ENCODE measurements at regions not wholly inside any gene's neighbourhood (a gene's known extent, or its start where the extent isn't known, plus 50 kb on each side); places are given as distances from the start of the nearest gene placed in this dataset.

- H3K27me3 Mint-ChIP-seq = peaks cover 13 to 18% of the 10 kb centered on the region in 2 donors
- no peaks in the 10 kb centered on the region for H3K4me1 ChIP-seq (ENCODE audit: control insufficient read depth in 1 of 2, extremely low read depth in 1 of 2, insufficient read depth in 2 of 2, low read length in 2 of 2)
- H3K36me3 ChIP-seq (ENCODE audit: control insufficient read depth in 2 of 2, extremely low read depth in 1 of 2, insufficient read depth in 1 of 2, low read length in 1 of 2) = no peaks in the 10 kb centered on the region
- no peaks in the 10 kb centered on the region for H3K9me3 Mint-ChIP-seq
- H3K4me3 ChIP-seq (ENCODE audit: control insufficient read depth in 1 of 2, extremely low read depth in 1 of 2, low read length in 1 of 2) = no peak overlapping the region
- H3K27ac ChIP-seq (ENCODE audit: low read length) = no peak overlapping the region
- no peak for ATAC-seq (replicated peaks in 1 of 4)
- no peaks in the 10 kb centered on the region for H3K9me3 ChIP-seq
- H3K4me3 Mint-ChIP-seq = no peak overlapping the region
- no peak overlapping the region for H3K27ac Mint-ChIP-seq
- ChIA-PET POLR2A (no interaction called here), CTCF (no interaction called here)
- H3K36me3 Mint-ChIP-seq = no peaks in the 10 kb centered on the region
- no peak for DNase-seq
- no CpG with 5 or more reads among the region's 5 CpGs for WGBS (ENCODE audit: insufficient coverage)
- H3K4me1 Mint-ChIP-seq = no peaks in the 10 kb centered on the region
- no peaks in the 10 kb centered on the region for H3K27me3 ChIP-seq (replicated peaks in 1 of 2; ENCODE audit: control insufficient read depth in 2 of 2, extremely low read depth in 1 of 2, insufficient read depth in 2 of 2, low read length in 1 of 2)
Measured at GRCh38 chr21:34272321-34272720, 91.5 kb upstream of the KCNE2 start.

DNA sequence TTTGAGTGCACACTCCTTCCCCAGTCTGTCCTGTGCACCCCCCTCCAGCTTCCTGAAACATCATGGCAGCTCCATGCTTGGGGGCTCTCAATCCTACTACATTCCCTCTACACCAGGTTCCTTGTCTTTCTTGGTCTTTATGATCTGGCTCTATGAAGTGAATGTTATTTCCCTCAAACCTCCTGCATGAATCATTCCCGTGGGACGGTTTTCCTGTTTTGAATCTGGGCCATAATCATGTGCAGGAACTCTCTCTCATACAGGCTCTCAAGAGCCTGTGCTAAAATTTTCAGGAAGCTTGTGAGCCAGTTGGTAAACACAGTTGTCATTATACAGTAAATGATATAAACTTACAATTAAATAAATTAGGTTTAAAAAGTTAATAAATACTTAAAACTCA is 89.8 kb upstream of the KCNE2 start:
- H3K27ac Mint-ChIP-seq = no peak overlapping the region
- no peak overlapping the region for H3K4me3 Mint-ChIP-seq
- ChIA-PET POLR2A (no interaction called here), CTCF (no interaction called here)
- H3K9me3 ChIP-seq = no peaks in the 10 kb centered on the region
- peaks cover 14 to 16% of the 10 kb centered on the region in 2 donors for H3K27me3 Mint-ChIP-seq
- no peaks in the 10 kb centered on the region for H3K27me3 ChIP-seq (replicated peaks in 1 of 2; ENCODE audit: control insufficient read depth in 2 of 2, extremely low read depth in 1 of 2, insufficient read depth in 2 of 2, low read length in 1 of 2)
- no peaks in the 10 kb centered on the region for H3K4me1 Mint-ChIP-seq
- WGBS (ENCODE audit: insufficient coverage) = no CpG with 5 or more reads among the region's 2 CpGs
- no peaks in the 10 kb centered on the region for H3K9me3 Mint-ChIP-seq
- no peaks in the 10 kb centered on the region for H3K36me3 Mint-ChIP-seq
- H3K4me3 ChIP-seq (ENCODE audit: control insufficient read depth in 1 of 2, extremely low read depth in 1 of 2, low read length in 1 of 2) = no peak overlapping the region
- H3K27ac ChIP-seq (ENCODE audit: low read length) = no peak overlapping the region
- no peak for DNase-seq
- ATAC-seq (replicated peaks in 1 of 4) = no peak
- H3K4me1 ChIP-seq (ENCODE audit: control insufficient read depth in 1 of 2, extremely low read depth in 1 of 2, insufficient read depth in 2 of 2, low read length in 2 of 2) = no peaks in the 10 kb centered on the region
- no peaks in the 10 kb centered on the region for H3K36me3 ChIP-seq (ENCODE audit: control insufficient read depth in 2 of 2, extremely low read depth in 1 of 2, insufficient read depth in 1 of 2, low read length in 1 of 2)

GRCh38 chr21:34276711-34277425 is 86.9 kb upstream of the KCNE2 start:
- DNase-seq (no peak), ATAC-seq (replicated peaks in 1 of 4) (no peak)
- Mint-ChIP-seq H3K27me3 (peaks cover 11 to 12% of the 10 kb centered on the region in 2 donors), H3K4me3 (no peak overlapping the region), H3K27ac (no peak overlapping the region), H3K36me3 (no peaks in the 10 kb centered on the region), H3K4me1 (no peaks in the 10 kb centered on the region), H3K9me3 (no peaks in the 10 kb centered on the region)
- WGBS (ENCODE audit: insufficient coverage) = no CpG with 5 or more reads among the region's 5 CpGs
- no peaks in the 10 kb centered on the region for H3K27me3 ChIP-seq (replicated peaks in 1 of 2; ENCODE audit: control insufficient read depth in 2 of 2, extremely low read depth in 1 of 2, insufficient read depth in 2 of 2, low read length in 1 of 2)
- CTCF ChIA-PET = interaction anchor here in 1 of 2 donors (0.6 kb wide), 1 partner anchor 338 kb away, joined by 3 read pairs; no protein-coding TSS in a partner anchor
- POLR2A ChIA-PET = no interaction called here
- H3K27ac ChIP-seq (ENCODE audit: low read length) = no peak overlapping the region
- no peaks in the 10 kb centered on the region for H3K9me3 ChIP-seq
- no peak overlapping the region for H3K4me3 ChIP-seq (ENCODE audit: control insufficient read depth in 1 of 2, extremely low read depth in 1 of 2, low read length in 1 of 2)
- H3K36me3 ChIP-seq (ENCODE audit: control insufficient read depth in 2 of 2, extremely low read depth in 1 of 2, insufficient read depth in 1 of 2, low read length in 1 of 2) = no peaks in the 10 kb centered on the region
- no peaks in the 10 kb centered on the region for H3K4me1 ChIP-seq (ENCODE audit: control insufficient read depth in 1 of 2, extremely low read depth in 1 of 2, insufficient read depth in 2 of 2, low read length in 2 of 2)

DNA sequence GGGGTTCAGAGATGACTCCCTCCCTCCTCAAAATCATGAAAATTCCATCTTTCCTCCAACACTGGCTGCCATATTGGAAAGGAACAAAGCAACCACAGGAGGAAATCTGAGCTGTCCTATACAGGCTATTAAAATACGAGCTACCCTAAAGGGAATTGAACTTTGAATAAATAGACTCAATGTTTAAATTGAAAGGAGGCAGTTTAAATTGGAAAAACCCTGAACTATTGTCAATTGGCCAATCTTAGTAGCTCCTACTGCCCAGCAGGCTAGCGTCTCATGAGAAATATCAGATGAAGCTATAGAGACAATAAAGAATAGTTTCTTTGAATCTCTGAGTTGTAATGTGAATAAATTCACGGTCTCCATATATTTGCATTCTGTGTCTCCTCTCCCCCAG is 85.4 kb upstream of the KCNE2 start:
- Mint-ChIP-seq H3K4me1 (no peaks in the 10 kb centered on the region), H3K9me3 (no peaks in the 10 kb centered on the region), H3K4me3 (no peak overlapping the region), H3K36me3 (no peaks in the 10 kb centered on the region), H3K27ac (no peak overlapping the region), H3K27me3 (peaks cover 11% of the 10 kb centered on the region in 2 donors)
- no peak overlapping the region for H3K27ac ChIP-seq (ENCODE audit: low read length)
- no peak for DNase-seq
- H3K27me3 ChIP-seq (replicated peaks in 1 of 2; ENCODE audit: control insufficient read depth in 2 of 2, extremely low read depth in 1 of 2, insufficient read depth in 2 of 2, low read length in 1 of 2) = no peaks in the 10 kb centered on the region
- ChIA-PET CTCF (no interaction called here), POLR2A (no interaction called here)
- WGBS (ENCODE audit: insufficient coverage) = no CpG with 5 or more reads among the region's 3 CpGs
- no peak overlapping the region for H3K4me3 ChIP-seq (ENCODE audit: control insufficient read depth in 1 of 2, extremely low read depth in 1 of 2, low read length in 1 of 2)
- H3K4me1 ChIP-seq (ENCODE audit: control insufficient read depth in 1 of 2, extremely low read depth in 1 of 2, insufficient read depth in 2 of 2, low read length in 2 of 2) = no peaks in the 10 kb centered on the region
- H3K36me3 ChIP-seq (ENCODE audit: control insufficient read depth in 2 of 2, extremely low read depth in 1 of 2, insufficient read depth in 1 of 2, low read length in 1 of 2) = no peaks in the 10 kb centered on the region
- no peak for ATAC-seq (replicated peaks in 1 of 4)
- H3K9me3 ChIP-seq = no peaks in the 10 kb centered on the region

DNA sequence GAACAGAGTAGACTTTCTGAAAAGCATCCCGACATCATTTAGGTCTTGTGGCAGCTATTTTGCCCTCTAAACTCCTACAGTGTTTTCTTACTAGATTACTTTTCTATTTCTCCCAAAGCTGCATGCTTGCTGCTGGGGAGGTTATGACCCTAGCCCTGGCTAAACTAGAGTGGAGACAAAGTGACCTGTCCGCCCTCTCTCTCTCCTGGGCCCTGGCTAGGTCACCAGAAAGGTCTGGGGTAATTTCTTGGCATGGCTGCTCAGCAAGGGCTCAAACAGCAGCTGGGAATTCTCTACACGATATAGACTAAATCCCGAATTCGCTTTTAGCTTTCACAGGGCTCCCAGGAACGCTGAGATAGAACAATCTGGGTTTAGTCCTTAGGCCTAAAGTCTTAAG is 84.5 kb upstream of the KCNE2 start:
- Mint-ChIP-seq H3K36me3 (no peaks in the 10 kb centered on the region), H3K4me1 (no peaks in the 10 kb centered on the region), H3K4me3 (no peak overlapping the region), H3K27ac (no peak overlapping the region), H3K9me3 (no peaks in the 10 kb centered on the region), H3K27me3 (peaks cover 5 to 6% of the 10 kb centered on the region in 2 donors)
- POLR2A ChIA-PET = no interaction called here
- Histone ChIP-seq H3K36me3 (ENCODE audit: control insufficient read depth in 2 of 2, extremely low read depth in 1 of 2, insufficient read depth in 1 of 2, low read length in 1 of 2) (no peaks in the 10 kb centered on the region), H3K27ac (ENCODE audit: low read length) (no peak overlapping the region), H3K9me3 (no peaks in the 10 kb centered on the region), H3K4me1 (ENCODE audit: control insufficient read depth in 1 of 2, extremely low read depth in 1 of 2, insufficient read depth in 2 of 2, low read length in 2 of 2) (no peaks in the 10 kb centered on the region), H3K27me3 (replicated peaks in 1 of 2; ENCODE audit: control insufficient read depth in 2 of 2, extremely low read depth in 1 of 2, insufficient read depth in 2 of 2, low read length in 1 of 2) (no peaks in the 10 kb centered on the region), H3K4me3 (ENCODE audit: control insufficient read depth in 1 of 2, extremely low read depth in 1 of 2, low read length in 1 of 2) (no peak overlapping the region)
- CTCF ChIA-PET = no interaction called here
- no peak for ATAC-seq (replicated peaks in 1 of 4)
- WGBS (ENCODE audit: insufficient coverage) = 86% methylated on average over 2 of the region's 6 CpGs
- no peak for DNase-seq

DNA sequence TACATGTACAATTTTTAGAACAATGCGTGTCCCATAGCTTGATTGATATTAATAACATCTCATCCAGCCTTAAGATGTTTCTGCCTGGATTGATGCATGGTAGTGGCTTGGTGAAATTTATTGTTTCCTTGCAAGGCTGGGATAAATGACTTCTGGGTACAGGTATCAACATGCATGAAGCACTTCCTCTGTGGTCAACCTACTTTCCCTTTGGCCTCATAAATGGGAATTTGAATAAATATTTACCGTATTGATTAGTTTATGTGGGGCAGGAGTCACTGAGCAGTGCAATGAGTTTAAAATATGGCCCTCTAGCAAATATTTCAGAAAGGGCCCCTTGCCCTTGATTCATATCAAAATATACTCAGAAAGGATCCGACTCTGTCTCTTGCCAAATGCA is 83.9 kb upstream of the KCNE2 start:
- Histone ChIP-seq H3K9me3 (no peaks in the 10 kb centered on the region), H3K4me3 (ENCODE audit: control insufficient read depth in 1 of 2, extremely low read depth in 1 of 2, low read length in 1 of 2) (no peak overlapping the region), H3K4me1 (ENCODE audit: control insufficient read depth in 1 of 2, extremely low read depth in 1 of 2, insufficient read depth in 2 of 2, low read length in 2 of 2) (no peaks in the 10 kb centered on the region), H3K27me3 (replicated peaks in 1 of 2; ENCODE audit: control insufficient read depth in 2 of 2, extremely low read depth in 1 of 2, insufficient read depth in 2 of 2, low read length in 1 of 2) (no peaks in the 10 kb centered on the region), H3K36me3 (ENCODE audit: control insufficient read depth in 2 of 2, extremely low read depth in 1 of 2, insufficient read depth in 1 of 2, low read length in 1 of 2) (no peaks in the 10 kb centered on the region), H3K27ac (ENCODE audit: low read length) (no peak overlapping the region)
- Mint-ChIP-seq H3K27me3 (peaks cover 5 to 6% of the 10 kb centered on the region in 2 donors), H3K4me3 (no peak overlapping the region), H3K9me3 (no peaks in the 10 kb centered on the region), H3K27ac (no peak overlapping the region), H3K36me3 (no peaks in the 10 kb centered on the region), H3K4me1 (no peaks in the 10 kb centered on the region)
- CTCF ChIA-PET = no interaction called here
- POLR2A ChIA-PET = no interaction called here
- no peak for DNase-seq
- 83% methylated on average over 1 of the region's 3 CpGs for WGBS (ENCODE audit: insufficient coverage)
- ATAC-seq (replicated peaks in 1 of 4) = no peak

- Histone ChIP-seq H3K4me3 (ENCODE audit: control insufficient read depth in 1 of 2, extremely low read depth in 1 of 2, low read length in 1 of 2) (no peak overlapping the region), H3K9me3 (no peaks in the 10 kb centered on the region), H3K36me3 (ENCODE audit: control insufficient read depth in 2 of 2, extremely low read depth in 1 of 2, insufficient read depth in 1 of 2, low read length in 1 of 2) (no peaks in the 10 kb centered on the region), H3K27me3 (replicated peaks in 1 of 2; ENCODE audit: control insufficient read depth in 2 of 2, extremely low read depth in 1 of 2, insufficient read depth in 2 of 2, low read length in 1 of 2) (no peaks in the 10 kb centered on the region), H3K4me1 (ENCODE audit: control insufficient read depth in 1 of 2, extremely low read depth in 1 of 2, insufficient read depth in 2 of 2, low read length in 2 of 2) (no peaks in the 10 kb centered on the region), H3K27ac (ENCODE audit: low read length) (no peak overlapping the region)
- POLR2A ChIA-PET = no interaction called here
- H3K36me3 Mint-ChIP-seq = no peaks in the 10 kb centered on the region
- H3K4me1 Mint-ChIP-seq = no peaks in the 10 kb centered on the region
- DNase-seq (no peak), ATAC-seq (replicated peaks in 1 of 4) (no peak)
- CTCF ChIA-PET = no interaction called here
- peaks cover 5 to 6% of the 10 kb centered on the region in 2 donors for H3K27me3 Mint-ChIP-seq
- no peak overlapping the region for H3K4me3 Mint-ChIP-seq
- no peaks in the 10 kb centered on the region for H3K9me3 Mint-ChIP-seq
- 98% methylated on average over 4 of the region's 6 CpGs for WGBS (ENCODE audit: insufficient coverage)
- H3K27ac Mint-ChIP-seq = no peak overlapping the region
Measured at GRCh38 chr21:34280389-34280795, 83.4 kb upstream of the KCNE2 start.

All from T-cell (primary cell).